HG03457 (cell line): ENCODE measurements at regions not wholly inside any gene's neighbourhood (a gene's known extent, or its start where the extent isn't known, plus 50 kb on each side); places are given as distances from the start of the nearest gene placed in this dataset.

Experiments
- ATAC-seq: cut with Tn5 transposase; IDR thresholded peaks from one replicate; pipeline ENCODE4 v1.9.1; 2021; ENCODE audit warnings: moderate number of reproducible peaks; ENCODE audit not compliant: unreplicated experiment

- no peak for ATAC-seq
These were observed 89.6 kb upstream of the HNRNPU start for GRCh38 chr1:244953901-244954300.

- ATAC-seq: peak; percentile 95
These were observed 88.6 kb upstream of the HNRNPU start for GRCh38 chr1:244952940-244953339.

- no peak for ATAC-seq
These were observed 88.1 kb upstream of the HNRNPU start for GRCh38 chr1:244952280-244952933.

- no peak for ATAC-seq
These were observed 84.1 kb upstream of the HNRNPU start for GRCh38 chr1:244948416-244948815.

- peak; percentile 86 for ATAC-seq
These were observed 80.8 kb upstream of the HNRNPU start for GRCh38 chr1:244945109-244945671.

- peak; percentile 63 for ATAC-seq
These were observed 76.8 kb upstream of the HNRNPU start for GRCh38 chr1:244941121-244941520.

- no peak for ATAC-seq
These were observed 72.8 kb upstream of the HNRNPU start for GRCh38 chr1:244937099-244937498.

GRCh38 chr1:244920911-244921761 is 56.8 kb upstream of the HNRNPU start:
- no peak for ATAC-seq

- no peak for ATAC-seq
These were observed 55.3 kb upstream of the HNRNPU start for GRCh38 chr1:244919320-244920282.

GRCh38 chr1:244918421-244919319 is 54.3 kb upstream of the HNRNPU start:
- no peak for ATAC-seq

GRCh38 chr1:244917073-244917670 is 52.8 kb upstream of the HNRNPU start:
- no peak for ATAC-seq

- ATAC-seq: no peak
These were observed 51.4 kb upstream of the HNRNPU start for GRCh38 chr1:244915736-244916135.

- no peak for ATAC-seq
These were observed 50.4 kb upstream of the HNRNPU start for GRCh38 chr1:244914761-244915160.
